ENCODE measurements at regions not wholly inside any gene's neighbourhood (a gene's known extent, or its start where the extent isn't known, plus 50 kb on each side); places are given as distances from the start of the nearest gene placed in this dataset.
"Not testable (repeated sequence)": the region's sequence is repeated elsewhere in the genome, so short reads cannot be mapped to it uniquely, and the experiment has no call there.

DNA sequence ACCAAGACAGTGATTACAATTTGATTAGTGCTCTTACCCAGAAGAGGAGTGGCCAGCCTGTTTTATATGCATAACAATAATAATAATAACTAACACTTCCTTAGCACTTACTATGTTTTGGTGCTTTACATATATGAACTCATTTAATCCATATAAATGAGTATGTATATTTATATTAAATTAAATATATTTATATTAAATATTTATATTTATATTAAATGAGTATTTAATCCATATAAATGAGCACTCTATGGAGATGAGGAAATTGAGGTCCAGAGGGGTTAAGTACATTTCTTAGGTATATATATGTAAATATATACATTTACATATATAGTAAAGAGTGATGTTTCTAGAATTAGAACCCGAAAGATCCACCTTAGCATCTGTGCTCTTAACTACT is 673.9 kb upstream of the ACVR2A start:
- DNase-seq, result no peak

DNA sequence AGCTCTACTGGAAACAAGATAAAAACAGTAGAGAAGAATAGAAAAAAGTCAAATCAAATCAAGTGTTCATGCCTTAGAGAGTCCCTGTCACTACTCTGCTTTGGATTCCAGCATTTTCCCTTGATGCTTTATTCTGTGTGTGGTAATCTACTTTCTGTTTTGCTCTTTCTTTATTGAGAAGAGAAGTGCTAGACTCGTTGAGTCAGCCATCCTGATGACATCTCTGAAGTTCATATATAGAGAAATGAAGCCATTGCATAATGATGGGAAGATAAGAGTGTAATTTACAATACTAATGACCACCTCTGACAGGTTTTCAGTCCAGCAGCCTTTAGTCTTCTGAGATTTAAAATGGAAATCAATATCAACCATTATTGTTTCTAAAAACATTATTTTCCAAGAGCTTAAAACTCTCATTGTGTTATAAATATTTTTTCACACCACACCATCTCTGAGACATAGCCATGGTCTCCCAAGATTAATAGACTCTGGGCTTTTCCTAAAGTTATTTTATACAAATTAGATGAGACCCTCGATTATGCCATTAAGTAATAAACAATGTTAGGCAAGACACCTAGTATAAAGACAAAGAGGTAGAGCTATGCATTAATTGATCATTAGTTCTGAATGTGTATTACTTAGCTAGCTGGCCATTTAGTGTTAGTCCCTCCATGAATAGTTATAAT is 679.0 kb upstream of the ACVR2A start:
- DNase-seq, result no peak

DNA sequence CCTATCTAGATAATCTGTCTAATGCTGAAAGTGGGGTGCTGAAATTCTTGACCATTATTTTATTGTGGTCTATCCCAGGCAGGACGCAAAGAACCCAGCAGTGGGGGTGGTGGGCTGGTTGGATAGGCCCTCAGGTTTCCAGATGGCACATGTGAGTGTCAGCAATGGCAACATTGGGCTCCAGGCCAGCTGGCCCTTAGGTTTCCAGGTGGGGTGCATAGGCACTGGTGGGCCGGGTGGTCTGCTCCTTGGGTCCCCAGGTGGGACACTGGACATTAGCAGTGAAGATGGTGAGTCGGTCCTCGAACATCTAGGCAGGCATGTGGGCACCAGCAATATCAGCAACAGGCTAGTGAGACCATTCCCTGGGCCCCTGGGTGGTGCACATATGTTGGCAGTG is 680.3 kb upstream of the ACVR2A start:
- DNase-seq, result no peak

DNA sequence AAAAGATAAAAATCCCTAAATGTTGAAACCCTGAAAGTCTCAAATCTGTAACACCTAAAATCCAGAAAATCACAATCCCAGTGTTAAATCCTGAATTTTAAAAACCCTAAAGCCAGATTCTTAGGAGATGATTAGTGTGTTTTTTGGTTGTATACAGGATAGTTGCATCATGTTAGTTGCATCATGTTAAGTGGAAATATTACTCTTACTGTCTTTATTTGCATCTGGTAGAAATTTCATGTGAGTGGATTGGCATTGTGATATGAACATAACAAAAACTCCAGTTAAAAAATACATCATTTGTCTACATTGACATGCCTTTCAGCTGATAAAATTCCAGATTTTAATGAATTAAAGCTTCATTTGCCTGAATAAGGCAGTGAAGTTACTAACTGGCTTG is 683.1 kb upstream of the ACVR2A start:
- no peak for DNase-seq

DNA sequence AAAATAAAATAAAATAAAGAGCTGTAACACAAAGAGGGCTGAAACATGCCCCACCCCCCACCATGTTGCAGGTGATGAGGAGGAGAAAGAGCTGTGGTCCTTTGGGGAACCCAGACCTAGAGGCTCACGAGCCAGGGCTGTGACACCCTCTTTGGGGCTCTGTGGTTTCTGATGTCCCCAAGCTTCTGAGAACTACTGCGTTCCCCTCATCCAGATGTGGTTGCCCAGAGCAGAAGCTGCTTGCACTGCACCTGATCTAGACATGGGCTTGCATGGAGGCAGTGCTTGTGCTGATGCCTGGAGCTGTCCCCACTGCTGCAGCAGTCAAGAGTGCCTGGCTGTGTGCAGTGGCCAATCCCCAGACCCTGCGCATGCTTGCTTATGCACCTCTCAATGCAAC is 687.9 kb upstream of the ACVR2A start:
- DNase-seq, result no peak

DNA sequence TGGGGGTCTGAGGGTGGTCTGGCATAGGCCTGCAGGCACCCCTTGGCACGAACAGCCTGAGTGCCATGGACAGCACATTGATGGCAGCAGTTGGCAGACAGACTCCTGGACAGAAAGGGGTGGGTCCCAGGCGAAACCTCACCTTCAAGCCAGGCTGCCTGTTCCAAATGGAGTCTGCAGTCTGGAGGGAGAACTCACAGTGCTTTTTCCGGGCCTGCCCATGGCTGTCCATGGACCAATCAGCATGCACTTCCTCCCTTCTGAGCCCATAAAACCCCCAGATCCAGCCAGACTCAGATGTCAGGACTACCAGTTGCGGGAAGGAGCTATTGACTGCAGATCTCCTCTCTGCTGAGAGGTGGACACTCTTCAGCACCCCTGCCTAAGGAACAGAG is 694.6 kb upstream of the ACVR2A start:
- no peak for DNase-seq

DNA sequence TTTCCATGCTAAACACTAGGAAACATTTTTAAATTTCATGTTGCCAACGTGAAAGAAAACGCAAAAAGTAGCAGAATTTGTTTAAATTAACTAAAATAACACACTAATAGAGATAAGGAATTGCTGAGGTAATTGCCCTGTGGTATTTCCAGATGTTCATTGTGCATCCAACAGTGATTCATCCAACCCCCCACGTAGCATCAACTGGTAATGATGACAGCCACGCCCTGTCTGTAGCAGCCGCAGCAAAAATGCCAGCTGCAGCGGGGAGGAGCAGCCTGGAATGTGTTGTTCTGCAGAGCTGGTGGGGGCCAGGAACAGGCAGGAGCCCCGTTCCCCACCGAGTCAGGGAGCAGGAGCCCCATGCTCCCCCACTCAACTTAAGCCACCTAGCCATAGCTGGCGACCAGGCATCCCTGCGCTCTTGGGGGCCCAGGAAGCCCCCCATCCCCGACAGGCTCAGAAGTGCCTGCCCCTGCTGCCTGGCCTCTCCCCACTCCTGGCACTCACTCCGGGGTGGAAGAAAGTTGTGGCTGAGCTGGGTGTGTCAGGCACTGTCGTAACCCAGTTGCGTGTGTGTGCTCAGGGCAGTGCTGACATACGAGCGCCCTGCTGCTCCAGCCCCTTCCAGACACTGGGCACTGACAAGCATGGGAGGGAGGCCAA is 695.1 kb upstream of the ACVR2A start:
- DNase-seq, result no peak

DNA sequence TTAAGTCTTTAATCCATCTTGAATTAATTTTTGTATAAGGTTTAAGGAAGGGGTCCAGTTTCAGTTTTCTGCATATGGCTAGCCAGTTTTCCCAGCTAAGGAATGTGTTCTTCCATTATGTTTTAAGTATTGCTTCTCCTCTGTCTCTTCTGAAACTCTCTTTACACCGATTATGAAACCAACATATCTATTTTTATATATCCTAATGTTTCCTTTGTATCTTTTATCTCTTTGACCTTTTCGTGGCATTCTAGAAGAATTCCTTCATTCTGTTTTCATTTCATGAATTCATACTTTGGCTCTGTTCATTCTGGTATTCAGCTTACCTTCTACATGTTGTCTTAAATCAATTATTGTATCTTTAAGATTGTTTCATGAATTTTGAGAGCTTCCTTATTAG is 697.0 kb upstream of the ACVR2A start:
- no peak for DNase-seq

DNA sequence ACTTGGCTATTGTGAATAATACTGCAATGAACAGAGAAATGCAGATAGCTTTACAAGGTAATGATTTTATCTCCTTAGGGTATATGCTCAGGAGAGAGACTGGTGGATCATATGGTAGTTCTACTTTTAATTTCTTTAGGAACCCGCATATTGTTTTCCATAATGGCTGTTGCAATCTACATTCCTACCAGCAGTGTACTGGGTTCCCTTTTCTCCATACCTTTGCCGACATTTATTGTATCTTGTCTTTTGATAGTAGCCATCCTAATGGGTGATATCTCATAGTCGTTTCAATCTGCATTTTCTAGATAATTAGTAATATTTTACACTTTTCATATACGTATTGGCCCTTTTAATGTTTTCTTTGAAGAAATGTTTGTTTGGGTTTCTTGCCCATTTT is 702.9 kb upstream of the ACVR2A start:
- no peak for DNase-seq

DNA sequence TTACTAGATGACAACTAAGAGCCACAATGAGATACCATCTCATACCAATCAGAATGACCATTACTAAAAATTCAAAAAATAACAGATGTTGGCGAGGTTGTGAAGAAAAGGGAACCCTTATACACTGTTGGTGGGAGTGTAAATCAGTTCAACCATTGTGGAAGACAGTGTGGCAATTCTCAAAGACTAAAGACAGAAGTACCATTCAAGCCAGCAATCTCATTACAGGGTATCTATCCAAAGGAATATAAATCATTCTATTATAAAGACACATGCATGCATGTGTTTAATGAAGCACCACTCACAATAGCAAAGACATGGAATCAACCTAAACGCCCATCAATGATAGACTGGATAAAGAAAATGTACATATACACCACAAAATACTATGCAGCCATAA is 705.1 kb upstream of the ACVR2A start:
- not testable (repeated sequence) for DNase-seq

DNA sequence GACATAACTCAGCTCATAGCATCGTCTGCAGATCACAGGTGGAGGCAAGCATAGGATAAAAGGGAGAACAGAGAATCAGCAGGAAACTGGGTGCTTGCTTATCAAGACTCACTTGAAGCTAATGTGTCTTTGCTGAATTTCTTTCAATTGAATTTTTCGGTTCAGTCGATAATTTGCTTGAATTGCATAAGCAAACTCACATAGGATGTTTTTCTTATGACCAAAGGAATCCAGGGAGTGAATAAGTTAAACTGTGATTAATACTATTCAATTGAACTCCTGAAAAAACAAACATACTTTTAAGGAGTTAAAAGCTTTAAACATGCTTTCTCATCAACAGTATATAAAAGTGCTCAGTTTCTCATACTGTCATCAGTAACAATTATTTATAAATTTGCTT is 707.1 kb upstream of the ACVR2A start:
- no peak for DNase-seq

DNA sequence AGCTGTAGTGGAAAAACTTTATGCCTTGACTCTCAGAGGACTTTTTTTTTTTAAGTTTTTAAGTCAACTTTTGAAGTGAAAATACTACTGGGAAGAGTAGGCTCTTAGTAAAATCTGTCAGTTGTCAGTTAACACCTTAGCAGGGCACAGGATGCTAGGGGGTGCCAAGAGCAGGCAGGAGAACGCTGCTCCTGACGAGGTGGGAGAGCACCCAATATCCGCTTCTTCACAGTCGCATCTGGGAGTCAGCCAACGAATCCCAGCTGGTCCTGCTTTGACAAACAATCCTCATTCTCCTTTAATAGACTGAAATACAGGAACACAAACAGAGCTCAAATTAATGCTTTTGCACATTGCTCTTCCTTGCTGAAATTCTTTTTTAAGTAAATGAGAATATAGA is 709.5 kb upstream of the ACVR2A start:
- DNase-seq, result no peak

DNA sequence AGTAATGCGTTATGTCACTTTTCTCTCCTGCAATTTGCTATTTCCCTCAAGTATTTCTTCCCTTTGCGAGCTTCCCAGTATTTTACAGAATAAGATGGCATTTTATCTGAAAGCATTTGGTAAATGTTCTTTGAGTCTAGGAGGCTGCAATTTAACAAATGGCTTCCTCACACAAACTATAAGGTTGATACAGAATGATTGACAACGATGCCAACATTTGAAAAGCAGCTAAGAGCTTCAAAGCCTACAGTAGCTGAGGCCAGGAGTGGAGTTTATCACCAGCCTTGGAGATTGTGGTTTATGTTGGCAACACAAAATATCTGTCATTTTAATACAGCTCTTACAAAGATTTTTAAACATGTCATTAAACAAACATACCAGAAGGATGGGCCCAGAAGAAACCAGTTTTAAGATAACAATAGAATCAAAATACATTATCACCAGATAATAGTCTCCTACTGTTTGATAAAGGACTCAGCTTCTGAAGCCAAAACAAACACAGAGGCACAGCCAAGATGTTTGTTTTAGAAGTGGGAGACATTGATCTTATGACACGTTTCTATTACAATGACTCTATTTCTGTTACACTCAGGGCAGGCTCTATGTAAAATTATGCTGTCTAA is 711.4 kb upstream of the ACVR2A start:
- no peak for DNase-seq

DNA sequence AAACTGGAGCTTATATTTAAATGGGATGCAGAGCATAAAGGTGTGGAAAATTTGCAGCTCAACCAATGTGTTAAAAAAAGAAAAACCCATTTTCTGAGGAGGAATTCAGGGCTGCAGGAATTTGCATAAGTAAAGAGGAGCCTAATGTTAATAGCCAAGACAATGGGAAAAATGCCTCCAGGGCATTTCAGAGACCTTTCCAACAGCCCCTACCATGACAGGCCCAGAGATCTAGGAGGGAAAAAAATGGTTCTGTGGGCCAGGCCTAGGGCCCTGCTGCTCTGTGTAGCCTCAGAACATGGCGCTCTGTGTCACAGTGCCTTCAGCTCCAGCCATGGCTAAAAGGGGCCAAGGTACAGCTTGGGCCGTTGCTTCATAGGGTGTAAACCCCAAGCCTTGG is 719.7 kb upstream of the ACVR2A start:
- no peak for DNase-seq

DNA sequence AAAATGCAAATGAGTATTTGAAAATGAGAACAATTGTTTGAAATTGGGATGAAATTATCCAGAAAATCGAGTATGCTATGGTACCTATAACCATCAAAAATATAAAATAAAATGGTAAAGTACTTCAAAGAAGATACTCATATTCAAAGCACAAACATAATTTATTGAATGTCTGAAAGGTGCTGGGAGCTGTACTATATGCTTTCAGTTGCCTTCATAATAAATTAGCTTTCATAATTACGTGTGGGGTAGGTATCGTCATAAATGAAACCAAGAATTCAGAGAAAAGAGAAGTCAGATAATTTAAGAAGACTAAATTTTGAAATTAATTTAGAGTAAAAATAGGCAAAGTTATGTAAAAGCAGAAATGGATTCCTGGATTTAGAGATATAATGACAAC is 721.9 kb upstream of the ACVR2A start:
- no peak for DNase-seq

DNA sequence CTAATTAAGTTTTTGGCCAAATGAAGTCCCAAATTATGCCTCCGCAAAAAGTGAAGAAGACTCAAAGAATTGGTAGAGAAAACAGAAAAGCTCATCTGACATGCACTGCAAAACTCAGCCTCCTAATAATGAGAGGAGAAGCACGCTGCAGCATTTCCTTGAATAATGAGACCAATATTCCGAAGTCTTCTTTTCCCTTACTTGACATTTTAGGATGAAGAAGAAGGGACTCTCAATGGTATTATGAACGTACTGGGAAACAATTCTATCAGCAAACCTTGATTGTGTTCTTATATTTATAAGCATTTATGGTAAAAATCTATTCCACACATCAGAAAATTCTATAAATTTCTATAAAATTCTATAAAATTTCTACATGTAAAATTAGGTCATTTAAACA is 733.9 kb upstream of the ACVR2A start:
- DNase-seq, result no peak

DNA sequence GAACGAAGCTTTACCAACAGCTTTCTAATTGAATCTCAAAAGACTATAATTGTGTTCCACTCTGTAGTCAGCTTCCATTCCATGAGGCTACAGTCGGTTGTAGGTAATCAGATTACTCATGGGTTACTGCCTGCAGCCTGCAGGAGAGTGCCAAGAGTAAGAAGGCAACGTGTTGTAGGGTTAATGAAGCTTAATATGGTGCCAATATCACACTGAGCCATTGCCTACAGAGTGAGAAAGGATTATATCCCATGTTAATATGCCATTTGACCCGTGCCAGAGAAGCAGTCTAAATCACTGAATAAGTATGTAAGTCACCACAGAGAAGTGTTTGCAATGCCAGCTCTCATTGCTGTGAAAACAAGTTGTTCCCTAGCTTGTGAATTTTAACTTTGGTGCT is 734.5 kb upstream of the ACVR2A start:
- no peak for DNase-seq

DNA sequence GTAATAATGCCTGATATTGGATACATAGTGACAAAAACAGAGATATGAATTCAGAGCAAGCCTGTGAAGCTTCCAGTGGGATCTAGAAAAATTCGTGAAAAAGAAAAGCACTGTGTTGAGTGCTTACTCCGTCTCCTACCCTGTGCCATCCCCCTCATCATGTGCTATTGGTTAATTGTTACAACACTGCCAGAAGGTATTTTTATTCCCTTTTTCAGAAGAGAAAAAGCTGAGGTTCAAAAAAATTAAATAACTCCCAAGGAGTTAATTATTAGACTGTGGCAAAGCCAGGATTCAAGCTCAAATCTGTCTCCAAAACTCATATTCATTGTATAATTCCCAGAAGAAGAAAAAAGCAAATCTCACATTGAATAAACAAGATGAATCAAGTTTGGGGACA is 735.5 kb upstream of the ACVR2A start:
- DNase-seq, result no peak

DNA sequence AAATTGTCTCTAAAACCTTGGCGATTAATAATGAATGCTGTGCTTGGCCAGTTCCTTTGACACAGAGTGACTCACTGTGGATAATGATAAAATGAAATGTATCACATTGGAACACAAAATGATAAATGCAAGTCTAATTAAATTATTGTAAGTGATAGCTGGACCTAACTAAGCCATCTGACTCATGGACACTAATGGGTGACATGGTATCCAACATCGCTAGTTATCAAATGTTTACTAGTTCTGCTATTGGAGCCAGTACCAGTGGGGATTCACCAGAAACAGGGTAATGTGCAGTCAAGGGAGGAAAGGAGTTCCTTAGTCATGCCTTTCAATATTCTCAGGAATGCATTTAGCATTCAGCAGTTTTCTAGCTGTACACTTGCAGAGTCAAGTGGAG is 736.3 kb upstream of the ACVR2A start:
- no peak for DNase-seq

DNA sequence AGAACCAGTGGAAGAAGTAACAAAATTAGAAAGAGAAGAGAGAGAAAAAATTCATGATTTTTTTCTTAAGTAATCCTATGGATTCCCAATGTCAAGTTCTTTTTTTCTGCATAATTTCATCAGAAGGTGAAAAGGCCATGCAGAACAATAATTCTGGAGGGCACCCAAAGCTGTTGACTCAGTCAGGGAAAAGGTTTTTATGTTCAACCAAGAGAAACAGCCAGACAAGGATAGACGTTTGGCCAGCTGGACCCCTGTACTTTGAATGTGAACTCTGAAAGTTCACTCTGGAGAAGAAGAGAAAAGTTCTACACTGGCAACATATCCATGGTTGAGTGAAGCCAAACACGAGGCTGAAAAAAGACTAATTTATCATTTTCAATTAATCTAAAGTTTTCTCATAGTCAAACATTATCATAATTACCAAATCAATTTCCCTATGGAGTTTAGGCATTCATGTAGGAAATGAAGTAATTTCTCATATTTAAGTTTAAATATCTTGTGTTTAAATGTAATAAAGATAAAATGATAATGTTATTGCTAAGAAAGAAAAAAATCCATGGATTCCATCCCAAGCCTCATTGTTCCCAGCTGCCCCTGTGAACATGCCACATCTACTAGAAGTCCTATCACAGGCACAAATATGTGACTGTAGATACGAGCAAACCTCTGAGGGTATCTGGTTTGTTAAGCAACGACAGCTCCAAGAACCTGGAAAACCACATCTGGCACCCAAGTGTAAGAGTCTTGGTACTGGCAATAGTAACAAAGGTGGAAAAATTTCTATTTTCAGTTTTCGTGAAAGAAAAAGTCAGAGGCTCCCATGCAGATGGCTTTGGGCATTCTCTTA is 742.7 kb upstream of the ACVR2A start:
- no peak for DNase-seq

DNA sequence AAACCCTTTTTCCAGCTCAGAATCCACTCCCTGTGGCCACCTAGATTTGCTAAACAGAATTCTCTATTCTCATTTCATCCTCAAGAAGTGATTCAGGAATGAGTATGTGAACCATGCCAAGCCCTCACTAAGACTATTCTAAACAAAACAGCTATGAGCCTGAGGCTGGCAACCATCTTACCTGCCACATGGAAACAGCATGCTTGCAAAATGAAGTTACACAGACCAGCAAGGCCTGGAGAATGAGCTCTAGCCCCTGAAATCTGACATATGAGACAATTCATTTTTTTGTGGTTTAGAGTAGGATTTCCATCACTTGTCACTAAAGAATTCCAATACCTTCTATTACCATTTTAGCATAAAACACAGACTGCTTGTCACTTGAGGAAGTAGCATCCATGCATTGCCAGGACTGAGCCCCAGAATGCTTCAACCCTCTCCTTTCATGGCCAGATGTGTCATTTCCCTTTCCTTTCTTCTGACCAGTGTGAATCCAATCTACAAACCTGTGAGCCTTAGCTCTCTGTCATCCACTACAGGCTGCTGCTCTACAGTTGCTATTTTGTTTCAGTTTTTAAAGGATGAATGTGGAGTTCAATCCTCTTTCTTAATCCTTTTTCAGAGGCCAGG is 744.3 kb upstream of the ACVR2A start:
- DNase-seq, result no peak

DNA sequence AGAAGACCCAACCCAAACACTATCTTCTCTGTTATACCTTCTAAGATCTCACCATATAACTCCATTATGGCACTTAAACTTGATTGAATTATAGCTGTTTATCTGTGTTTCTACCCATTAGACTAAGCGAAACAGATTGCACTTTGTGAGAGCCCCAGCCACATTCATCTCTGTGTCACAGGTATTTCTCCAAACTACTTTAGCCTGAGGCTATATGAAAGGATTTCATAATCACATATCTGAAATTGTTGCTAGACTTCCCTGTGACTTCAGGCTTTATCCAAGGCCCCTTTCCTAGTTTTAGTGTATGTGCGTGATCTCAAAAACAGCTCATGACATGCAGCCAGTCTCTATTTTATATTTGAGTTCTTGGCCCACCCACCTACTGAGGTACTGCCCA is 745.0 kb upstream of the ACVR2A start:
- no peak for DNase-seq

DNA sequence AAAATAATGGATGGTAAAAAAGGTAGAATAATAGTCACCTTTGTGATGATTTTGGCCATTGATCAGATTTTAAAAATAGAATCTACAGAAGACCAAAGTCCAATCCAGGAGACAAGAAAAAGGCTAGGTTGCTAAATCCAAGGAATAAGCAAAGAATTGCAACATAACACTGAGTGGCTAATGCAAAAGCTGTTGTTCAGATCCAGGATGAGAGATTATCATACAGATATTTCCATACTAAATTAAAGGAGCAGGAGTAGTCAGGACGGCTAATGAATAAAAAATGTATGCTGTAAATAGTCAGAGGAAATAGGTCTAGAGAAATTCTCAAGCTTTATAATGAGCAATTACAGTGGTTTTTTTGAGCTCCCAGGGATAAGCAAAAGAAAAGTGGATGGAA is 745.9 kb upstream of the ACVR2A start:
- no peak for DNase-seq

All from activated gamma-delta T cell treated with Interleukin-2 at 50 U/mL for 16 hours (primary cell).